Jurkat, Clone E6-1 (cell line): ENCODE measurements at regions not wholly inside any gene's neighbourhood (a gene's known extent, or its start where the extent isn't known, plus 50 kb on each side); places are given as distances from the start of the nearest gene placed in this dataset.

ENCODE experiments used
- DNase-seq: peaks from one replicate; pipeline ENCODE4 v3.0.0-alpha.2; 2011; ENCODE audit warnings: low read depth, low spot score
- H3K4me3 ChIP-seq: 2 replicates; pipeline ENCODE4 v1.5.1; 2011; ENCODE audit warnings: mild to moderate bottlenecking, low read length, control low read depth, moderate library complexity

- DNase-seq, result no peak
- H3K4me3 ChIP-seq, result no peak overlapping the region
Observed at GRCh38 chr13:50682966-50683365, 160.5 kb downstream of the DLEU7 start.

DNA sequence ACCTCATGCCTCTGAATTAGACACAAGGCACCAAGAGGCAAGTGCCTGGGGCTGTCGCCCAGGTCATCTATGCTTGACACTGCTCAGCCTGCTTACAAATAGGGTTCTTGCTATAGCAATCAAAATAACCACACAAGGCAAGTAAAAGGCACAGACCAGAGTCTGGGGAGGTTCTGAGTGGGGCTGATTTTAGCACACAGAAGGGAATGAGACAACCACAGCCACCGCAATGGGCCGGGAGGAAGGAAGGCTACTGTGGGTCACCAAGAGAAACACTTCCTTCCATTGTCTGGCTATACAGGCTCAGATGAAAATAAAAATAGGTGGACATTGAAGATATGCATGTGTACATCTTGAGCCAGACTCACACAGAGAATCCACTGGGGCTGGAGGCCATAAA lies 159.1 kb downstream of the DLEU7 start:
- DNase-seq, result no peak
- no peak overlapping the region for H3K4me3 ChIP-seq

DNA sequence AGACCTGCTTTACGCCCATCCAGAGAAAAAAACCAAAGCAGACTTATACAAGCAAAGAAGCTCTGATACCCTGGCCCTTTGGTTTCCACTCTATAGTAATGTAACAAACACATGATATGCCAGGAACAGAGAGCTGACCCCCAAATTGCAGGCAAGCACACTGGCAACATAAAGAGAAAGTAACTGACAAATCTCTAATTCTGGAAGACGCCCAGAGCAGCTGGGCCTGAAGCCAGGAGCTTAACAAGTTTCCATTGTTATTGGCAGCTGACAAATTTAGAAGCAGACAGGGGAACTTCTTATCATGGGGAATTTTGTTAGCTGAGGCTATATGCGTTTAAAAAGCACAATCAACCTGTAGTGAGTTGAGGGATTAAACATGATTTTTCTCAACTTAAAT lies 158.0 kb downstream of the DLEU7 start:
- peak; percentile 50 for DNase-seq
- H3K4me3 ChIP-seq, result no peak overlapping the region

GRCh38 chr13:50685956-50686355 lies 157.5 kb downstream of the DLEU7 start:
- no peak overlapping the region for H3K4me3 ChIP-seq
- no peak for DNase-seq

- no peak overlapping the region for H3K4me3 ChIP-seq
- DNase-seq, result peak; percentile 93
Observed at GRCh38 chr13:50686551-50686950, 156.9 kb downstream of the DLEU7 start.

DNA sequence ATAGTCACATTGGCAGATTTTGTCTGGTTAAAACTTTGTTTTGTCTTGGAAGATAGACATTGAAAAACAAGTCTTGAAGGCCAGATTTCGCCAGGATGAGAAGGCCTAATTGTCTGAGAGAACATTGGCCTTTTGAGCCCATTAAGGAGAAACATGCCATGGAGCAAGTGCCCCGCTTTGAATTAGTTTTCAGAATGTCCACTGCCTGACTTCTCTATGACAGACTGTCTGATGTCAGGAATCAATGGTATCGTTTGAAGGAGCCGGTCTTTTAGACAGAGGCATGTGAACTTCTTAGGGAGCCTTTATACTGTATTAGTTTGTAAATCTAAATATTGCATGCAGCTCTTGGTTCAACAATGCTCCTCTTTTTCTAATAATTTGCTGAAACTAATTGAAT lies 155.9 kb downstream of the DLEU7 start:
- no peak overlapping the region for H3K4me3 ChIP-seq
- DNase-seq, result no peak

- DNase-seq, result no peak
Observed at GRCh38 chr13:50690006-50690405, 153.5 kb downstream of the DLEU7 start.

GRCh38 chr13:50691176-50691680 lies 152.3 kb downstream of the DLEU7 start:
- no peak for DNase-seq
- no peak overlapping the region for H3K4me3 ChIP-seq

More at GRCh38 chr13:50690006-50690405, 153.5 kb downstream of the DLEU7 start:
- no peak overlapping the region for H3K4me3 ChIP-seq

DNA sequence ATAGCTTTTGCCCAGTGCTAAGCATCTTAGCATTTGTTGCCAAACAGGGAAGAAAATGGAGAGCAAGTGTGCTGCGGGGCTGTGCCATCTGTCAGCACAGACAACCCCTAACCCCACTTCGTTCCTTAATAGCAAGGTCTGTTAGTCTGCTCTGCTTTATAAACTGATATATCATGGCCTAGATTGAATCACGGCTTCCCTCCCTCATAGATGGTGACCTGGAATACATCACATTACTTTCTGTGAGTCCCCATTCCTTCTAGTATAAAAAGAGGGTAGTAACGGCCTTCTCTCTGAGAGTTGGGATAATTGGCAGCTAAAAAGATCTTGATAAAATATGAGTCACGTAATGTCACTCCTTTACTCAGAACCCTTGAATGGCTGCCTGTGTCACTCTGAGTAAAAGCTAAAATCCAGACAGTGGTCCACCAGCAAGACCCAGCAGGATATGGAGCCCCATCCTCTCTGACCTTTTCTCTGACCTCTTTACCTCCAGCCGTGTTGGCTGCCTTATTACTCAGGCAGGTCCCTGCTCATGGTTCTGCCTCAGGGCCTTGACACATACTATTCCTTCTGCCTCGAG lies 151.7 kb downstream of the DLEU7 start:
- H3K4me3 ChIP-seq, result no peak overlapping the region
- no peak for DNase-seq

DNA sequence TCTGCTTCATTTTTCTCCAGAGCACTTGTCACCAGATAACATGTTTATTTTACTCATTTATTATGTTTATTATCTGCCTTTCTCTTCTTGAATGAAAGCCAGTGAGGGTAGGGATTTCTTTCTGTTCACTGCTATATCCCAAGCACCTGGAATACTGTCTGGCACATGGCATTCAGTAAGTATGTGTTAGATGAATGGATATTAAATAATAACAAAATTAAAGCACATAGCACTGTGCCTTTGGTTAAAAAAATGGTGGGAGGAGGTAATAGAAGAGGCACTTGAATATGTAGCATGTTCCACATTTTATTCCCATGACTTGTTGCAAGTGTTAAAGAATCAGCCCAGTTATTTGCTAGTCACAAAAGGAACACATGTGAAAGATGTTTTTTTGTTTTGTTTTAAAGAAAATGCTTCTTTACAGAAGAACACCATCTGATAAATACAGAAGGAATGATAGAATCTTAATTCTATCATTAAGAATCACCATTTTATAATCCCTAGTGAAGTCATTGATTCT lies 151.0 kb downstream of the DLEU7 start:
- no peak overlapping the region for H3K4me3 ChIP-seq
- no peak for DNase-seq

GRCh38 chr13:50693727-50694126 lies 149.8 kb downstream of the DLEU7 start:
- H3K4me3 ChIP-seq, result no peak overlapping the region
- DNase-seq, result no peak

DNA sequence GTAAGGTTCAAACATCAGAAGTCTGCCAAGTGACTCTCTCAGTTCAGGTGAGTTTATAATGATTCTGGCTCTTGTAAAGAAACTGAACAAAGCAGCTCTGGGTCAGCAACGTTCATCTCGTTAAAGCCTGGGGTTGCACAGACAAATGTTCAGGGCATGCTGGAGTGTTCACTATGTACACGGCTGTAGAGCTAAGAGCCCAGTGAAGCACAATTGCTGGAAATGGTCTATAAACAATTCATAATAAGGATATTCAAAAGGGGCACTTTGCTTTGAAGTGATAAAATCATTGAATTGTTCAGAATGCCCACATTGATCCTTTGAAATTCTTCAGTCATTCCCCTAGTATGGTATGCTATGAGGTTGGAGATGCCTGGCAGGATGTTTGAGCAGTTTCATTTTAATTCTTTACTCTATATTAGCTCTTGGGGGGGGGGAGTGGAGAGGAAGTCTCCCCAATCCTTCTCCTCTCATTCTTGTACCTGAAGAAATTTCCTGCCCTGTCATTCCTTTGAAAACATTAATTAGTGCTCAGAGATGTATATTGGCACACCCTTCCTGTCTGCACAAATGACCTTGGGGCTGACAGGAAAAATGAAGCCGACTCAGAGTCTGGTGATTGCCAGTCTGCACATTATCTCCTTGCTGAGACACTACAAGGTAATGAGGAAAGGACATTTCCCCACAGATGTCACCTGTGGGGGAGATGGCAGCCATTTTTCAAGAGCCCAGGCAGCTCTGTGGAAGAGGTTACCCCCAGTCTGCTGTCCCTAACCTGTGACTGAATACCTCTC lies 145.5 kb downstream of the DLEU7 start:
- DNase-seq, result no peak
- H3K4me3 ChIP-seq, result no peak overlapping the region

GRCh38 chr13:50699874-50700663 lies 143.4 kb downstream of the DLEU7 start:
- no peak overlapping the region for H3K4me3 ChIP-seq
- DNase-seq, result no peak

GRCh38 chr13:50700664-50701305 lies 142.7 kb downstream of the DLEU7 start:
- peak; percentile 72 for DNase-seq
- no peak overlapping the region for H3K4me3 ChIP-seq

DNA sequence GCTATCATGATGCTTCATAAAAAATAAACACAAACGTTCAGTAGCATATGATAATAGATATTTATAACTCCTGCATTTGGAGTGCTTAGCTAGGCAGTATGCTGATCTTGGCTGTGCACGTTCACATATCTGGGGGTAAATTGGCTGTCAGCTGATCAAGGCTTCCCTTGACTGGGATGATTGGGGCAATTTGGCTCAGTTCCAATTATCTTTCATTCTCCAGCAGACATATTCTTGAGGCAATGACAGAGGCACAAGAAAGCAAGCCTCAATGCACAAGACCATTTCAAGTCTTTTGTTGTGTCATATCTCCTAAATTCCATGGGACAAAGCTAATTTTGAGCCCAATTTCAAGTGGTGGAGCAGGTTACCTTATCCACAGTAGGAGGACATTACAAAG lies 142.0 kb downstream of the DLEU7 start:
- DNase-seq, result no peak

DNA sequence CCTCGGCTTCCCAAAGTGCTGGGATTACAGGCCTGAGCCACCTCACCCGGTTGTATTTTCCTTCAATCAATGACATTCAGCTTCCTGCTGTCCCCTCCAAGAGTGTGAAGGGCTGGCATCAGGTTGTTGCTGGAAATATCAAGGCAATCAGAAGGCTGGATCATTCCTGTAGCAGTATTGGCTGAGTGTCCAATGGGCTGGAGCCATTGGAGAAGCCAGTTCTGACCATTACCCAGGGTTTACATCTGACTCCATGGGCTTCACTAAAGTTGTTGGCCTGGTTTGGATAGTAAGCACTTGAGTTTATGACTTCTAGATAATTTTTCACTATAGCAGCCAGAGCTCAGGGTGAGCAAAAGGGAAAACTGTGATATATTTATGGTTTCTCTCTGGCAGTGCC lies 137.0 kb downstream of the DLEU7 start:
- no peak for DNase-seq

More for the DNA sequence above, 142.0 kb downstream of the DLEU7 start:
- H3K4me3 ChIP-seq, result no peak overlapping the region

DNA sequence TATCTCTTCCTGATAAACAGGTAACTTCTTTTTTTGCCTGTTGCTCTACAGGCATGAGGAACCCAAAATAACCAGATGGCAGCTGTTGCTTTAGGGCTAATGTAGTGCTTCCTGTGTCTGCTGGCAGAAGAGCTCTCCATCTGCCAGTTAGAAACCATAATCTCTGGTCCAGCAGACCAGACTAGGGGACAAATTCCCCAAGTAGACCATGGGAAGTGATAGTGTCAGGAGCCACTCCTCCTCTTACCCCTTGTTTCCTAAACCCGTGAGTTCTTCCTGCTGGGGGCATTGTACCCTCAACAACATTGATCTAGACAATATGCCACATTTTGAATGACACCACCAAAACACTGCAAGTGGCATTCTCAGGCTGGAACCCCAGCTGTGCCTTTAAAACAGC lies 135.9 kb downstream of the DLEU7 start:
- peak; percentile 49 for DNase-seq

More for the DNA sequence above, 137.0 kb downstream of the DLEU7 start:
- no peak overlapping the region for H3K4me3 ChIP-seq

DNA sequence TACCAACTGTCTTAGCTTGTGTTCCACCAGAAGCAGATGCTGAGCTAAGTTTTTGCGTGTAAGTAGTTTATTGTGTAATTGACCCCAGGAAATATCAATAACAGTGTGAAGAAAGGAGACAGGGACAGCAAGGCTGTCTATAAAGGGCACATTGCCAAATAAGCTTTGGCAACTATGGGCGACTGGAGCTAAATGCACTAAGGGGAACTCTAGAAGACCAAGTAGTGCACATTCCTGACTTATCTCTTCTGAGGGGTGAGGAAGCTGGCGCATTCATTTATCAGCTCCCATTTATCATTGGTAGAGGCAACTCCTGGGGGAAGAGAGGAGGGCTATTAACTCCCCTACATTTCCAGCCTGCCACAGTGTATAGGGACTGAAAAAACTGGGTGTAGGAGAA lies 135.0 kb downstream of the DLEU7 start:
- H3K4me3 ChIP-seq, result no peak overlapping the region
- no peak for DNase-seq

More for the DNA sequence above, 135.9 kb downstream of the DLEU7 start:
- H3K4me3 ChIP-seq, result no peak overlapping the region

DNA sequence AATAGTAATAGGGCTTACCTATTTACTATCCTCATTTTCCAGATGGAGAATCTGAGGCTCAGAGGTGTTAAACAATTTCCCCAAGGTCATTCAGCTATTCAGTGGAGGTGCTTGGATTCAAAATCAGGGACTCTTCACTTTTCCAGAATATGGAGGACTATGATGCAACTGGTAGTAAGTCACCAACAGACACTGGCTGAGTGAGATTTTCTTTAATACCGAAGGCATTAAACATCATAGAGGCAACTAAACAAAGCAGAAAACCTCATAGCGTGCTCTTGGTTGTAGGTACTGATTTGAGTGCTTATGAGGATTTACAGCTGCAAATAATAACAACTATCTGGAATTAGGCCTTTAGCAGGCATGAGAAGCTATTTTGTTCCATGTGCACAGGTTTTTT lies 134.4 kb downstream of the DLEU7 start:
- DNase-seq, result no peak

More for the DNA sequence above, 134.4 kb downstream of the DLEU7 start:
- no peak overlapping the region for H3K4me3 ChIP-seq
